GM12873 (cell line): ENCODE measurements at regions not wholly inside any gene's neighbourhood (a gene's known extent, or its start where the extent isn't known, plus 50 kb on each side); places are given as distances from the start of the nearest gene placed in this dataset.

Experiments used
- CTCF ChIP-seq: IDR thresholded peaks from 2 replicates; pipeline ENCODE4 v1.5.1; 2012; ENCODE audit warnings: low read depth, mild to moderate bottlenecking, moderate library complexity, low read length, control low read depth; ENCODE audit not compliant: insufficient read depth; ENCODE audit errors: missing control alignments

DNA sequence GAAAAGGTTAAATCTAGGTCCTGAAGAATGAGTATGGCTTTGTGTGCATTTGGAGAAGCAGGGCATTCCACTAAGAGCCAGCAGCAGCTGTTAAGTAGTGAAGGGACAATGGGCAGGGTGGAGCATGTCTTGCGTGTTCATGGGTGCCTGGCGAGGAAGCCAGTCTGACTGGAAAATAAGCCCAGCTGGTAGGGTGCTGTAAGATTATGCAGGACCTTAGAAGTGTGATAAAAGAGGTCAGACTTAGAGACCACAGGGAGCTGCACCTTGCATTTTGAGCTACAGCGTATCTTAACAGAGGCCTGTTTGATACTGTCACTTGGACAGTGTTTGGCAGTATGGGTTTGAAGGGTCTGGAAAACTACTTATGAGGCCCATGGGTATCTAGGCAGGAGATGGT is 131.7 kb upstream of the ELL2 start:
- no peak for TF ChIP-seq CTCF

- TF ChIP-seq CTCF: no peak
Measured at GRCh38 chr5:96091874-96092273, 130.2 kb upstream of the ELL2 start.

GRCh38 chr5:96090215-96090614 is 128.6 kb upstream of the ELL2 start:
- TF ChIP-seq CTCF: no peak

DNA sequence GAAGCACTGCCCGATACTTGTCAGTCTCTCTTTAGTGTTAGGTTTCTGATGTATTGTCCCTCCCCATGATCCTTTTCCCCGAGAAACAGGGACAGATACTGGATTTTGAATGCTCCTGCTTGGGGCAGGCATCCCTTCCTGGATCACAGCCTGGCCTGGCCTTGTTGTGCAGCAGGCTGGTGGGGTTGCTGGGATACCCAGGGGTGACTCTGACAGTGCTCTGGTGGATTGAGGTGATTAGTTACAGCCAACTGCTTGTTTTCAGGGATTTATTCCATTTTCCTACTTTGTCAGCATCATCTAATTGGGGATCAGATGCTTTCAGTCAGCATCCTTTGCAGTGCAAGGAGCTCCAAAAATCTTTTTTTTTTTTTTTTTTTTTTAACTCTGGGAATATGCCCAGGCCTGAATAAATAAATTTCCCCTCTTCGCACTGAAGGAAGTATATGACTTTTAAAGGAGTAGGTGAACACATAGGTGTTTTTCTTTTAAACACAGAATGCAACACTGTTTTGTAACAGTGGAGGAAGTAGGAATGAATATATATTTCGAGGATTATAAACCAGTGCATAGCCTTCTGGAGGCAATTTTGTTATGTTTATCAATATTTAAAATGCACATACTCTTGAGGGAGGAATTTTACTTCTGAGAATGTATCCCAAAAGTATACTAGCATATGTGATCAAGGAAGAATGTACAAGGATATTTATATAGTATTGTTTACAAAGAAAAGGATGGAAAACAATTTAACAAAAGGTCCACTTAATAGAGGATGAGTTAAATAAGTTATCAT is 127.3 kb upstream of the ELL2 start:
- TF ChIP-seq CTCF: no peak

- TF ChIP-seq CTCF: no peak
Measured at GRCh38 chr5:96087939-96088338, 126.3 kb upstream of the ELL2 start.

- TF ChIP-seq CTCF: no peak
Measured at GRCh38 chr5:96084874-96085506, 123.3 kb upstream of the ELL2 start.

DNA sequence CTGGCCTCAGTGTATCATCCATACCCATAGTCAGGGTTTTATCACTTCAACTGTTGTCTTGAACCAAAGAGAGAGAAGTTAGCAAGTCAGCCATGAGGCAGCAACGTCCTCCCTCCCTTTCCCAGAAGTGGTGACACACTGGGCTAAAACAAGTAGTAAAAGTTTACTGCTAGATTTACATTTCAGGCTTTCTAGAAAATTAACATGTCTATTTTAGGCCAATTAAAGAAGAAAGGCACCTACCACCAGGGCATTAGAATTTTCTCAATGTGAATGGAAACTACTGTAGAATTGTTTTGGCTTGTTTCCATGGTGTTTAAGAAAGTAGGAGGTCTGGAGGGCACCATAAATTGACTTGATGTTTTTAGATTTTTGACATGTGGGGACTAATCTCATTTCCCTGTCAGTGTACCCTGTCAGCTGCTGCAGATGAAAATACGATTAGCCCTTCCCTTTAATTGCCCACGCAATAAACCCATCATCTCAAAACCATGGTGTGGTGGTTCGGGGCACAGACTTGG is 121.8 kb upstream of the ELL2 start:
- no peak for TF ChIP-seq CTCF
